GM12878 (cell line): ENCODE measurements at regions not wholly inside any gene's neighbourhood (a gene's known extent, or its start where the extent isn't known, plus 50 kb on each side); places are given as distances from the start of the nearest gene placed in this dataset.

Experiments used
- ATF7 ChIP-seq: fragments of 450-650 bp; IDR thresholded peaks from 2 replicates; pipeline ENCODE4 v1.6.1; 2016; ENCODE audit warnings: low read depth, mild to moderate bottlenecking
- BCL11A ChIP-seq: IDR thresholded peaks from 2 replicates; pipeline ENCODE4 v1.6.1; 2011; ENCODE audit warnings: low read depth, low read length
- CTCF ChIP-seq, 3 experiments: IDR thresholded peaks in 2 of 3; conservative IDR thresholded peaks in 1 of 3; 2 replicates each; pipeline ENCODE4 v1.5.1; 2011; ENCODE audit warnings: low read depth in 3 of 3, low read length in 3 of 3, mild to moderate bottlenecking in 3 of 3, control low read depth in 2 of 3, moderate library complexity in 2 of 3, inconsistent platforms in 1 of 3, mixed read lengths in 1 of 3; ENCODE audit not compliant: control insufficient read depth in 2 of 3, insufficient read depth in 1 of 3; ENCODE audit errors: extremely low read depth in 1 of 3
- ETV6 ChIP-seq, 2 experiments: fragments of 450-650 bp in 1 of 2; IDR thresholded peaks in 1 of 2; conservative IDR thresholded peaks in 1 of 2; 2 replicates each; pipeline ENCODE4 v1.6.1; 2014; ENCODE audit warnings: antibody characterized with exemption in 1 of 2, borderline replicate concordance in 1 of 2, low read depth in 1 of 2, mild to moderate bottlenecking in 1 of 2, moderate library complexity in 1 of 2
- MAX ChIP-seq: IDR thresholded peaks from 2 replicates; pipeline ENCODE4 v1.6.1; 2012; ENCODE audit warnings: low read depth, low read length, improper control_type of control experiment
- MXI1 ChIP-seq: fragments of 150-350 bp; IDR thresholded peaks from 2 replicates; pipeline ENCODE4 v1.6.1; 2011; ENCODE audit warnings: low read depth, mild to moderate bottlenecking, inconsistent platforms, low read length, improper control_type of control experiment
- SREBF2 ChIP-seq: IDR thresholded peaks from 2 replicates; pipeline ENCODE4 v1.6.1; 2012; ENCODE audit warnings: mild to moderate bottlenecking, low read length
- USF1 ChIP-seq: IDR thresholded peaks from 2 replicates; pipeline ENCODE4 v1.6.1; 2011; ENCODE audit warnings: borderline replicate concordance, low read depth, mild to moderate bottlenecking, moderate library complexity, mixed read lengths, low read length; ENCODE audit not compliant: insufficient read depth; ENCODE audit errors: extremely low read length
- ZSCAN29 ChIP-seq: fragments of 450-650 bp; IDR thresholded peaks from 2 replicates; pipeline ENCODE4 v1.6.1; 2017; ENCODE audit warnings: mild to moderate bottlenecking, moderate library complexity
- ZZZ3 ChIP-seq: IDR thresholded peaks from 2 replicates; pipeline ENCODE4 v1.6.1; 2011; ENCODE audit warnings: low read depth; ENCODE audit not compliant: control insufficient read depth, insufficient read length

GRCh38 chr6:170035044-170035443 is 255.8 kb downstream of the DLL1 start:
- TF ChIP-seq ETV6 (conservative IDR thresholded peaks at IDR 0.05 in 1 of 2, IDR thresholded peaks at IDR 0.05 in 1 of 2; ENCODE audit: borderline replicate concordance in 1 of 2, low read depth in 1 of 2), result no peak
- no peak for TF ChIP-seq ZSCAN29
- TF ChIP-seq ATF7, result no peak
- no peak for TF ChIP-seq USF1
- no peak for TF ChIP-seq MAX
- TF ChIP-seq CTCF (IDR thresholded peaks at IDR 0.05 in 2 of 3, conservative IDR thresholded peaks at IDR 0.05 in 1 of 3; ENCODE audit: control insufficient read depth in 2 of 3, extremely low read depth in 1 of 3, insufficient read depth in 1 of 3, low read depth in 3 of 3, low read length in 3 of 3), result no peak
- no peak for TF ChIP-seq MXI1
- no peak for TF ChIP-seq BCL11A
- no peak for TF ChIP-seq ZZZ3
- TF ChIP-seq SREBF2, result no peak
